HepG2 (cell line): ENCODE measurements at regions not wholly inside any gene's neighbourhood (a gene's known extent, or its start where the extent isn't known, plus 50 kb on each side); places are given as distances from the start of the nearest gene placed in this dataset.

Source experiments
- ATAC-seq: fragments of 200-7000 bp; cut with Tn5 transposase; 3 replicates; pipeline ENCODE4 v1.9.1; 2020; ENCODE audit warnings: mild to moderate bottlenecking, moderate library complexity
- BruUV-seq: library from RNA; stranded (reverse); fragments of 400-500 nt; replicated peaks from 2 replicates; lab custom pipeline; 2021; lab: Mats Ljungman, UMichigan
- CTCF ChIA-PET: fragments of 300-600 bp; formaldehyde crosslinking; extraction: SDS; loops from one replicate; lab custom pipeline; 2021; ENCODE audit warnings: low total read pairs, inconsistent platforms, low intra/inter-chr PET ratio; lab: Yijun Ruan, JAX
- POLR2A ChIA-PET: fragments of 350-600 bp; sonication (Branson Sonifier 250); formaldehyde crosslinking; loops from one replicate; lab custom pipeline; 2020; ENCODE audit warnings: antibody characterized with exemption, inconsistent platforms; lab: Yijun Ruan, JAX
- DNase-seq: peaks from one replicate; pipeline ENCODE4 v3.0.0-alpha.2; 2015; ENCODE audit warnings: low spot score
- FAIRE-seq: peaks from 3 replicates; lab custom pipeline; 2011; peaks lifted over from hg19 to GRCh38; lab: Jason Lieb, UNC
- H2AFZ ChIP-seq: one replicate; pipeline ENCODE4 v1.6.1; 2011; ENCODE audit warnings: low read length, inconsistent platforms
- H3K27ac ChIP-seq: fragments of 300-600 bp; 3 replicates; pipeline ENCODE4 v1.8.0; 2011; ENCODE audit warnings: mixed run types, mild to moderate bottlenecking, mixed read lengths, low read length, inconsistent platforms; ENCODE audit not compliant: insufficient read depth; ENCODE audit errors: extremely low read length
- H3K27me3 ChIP-seq, 2 experiments: fragments of 200-600 bp in 1 of 2; 2 replicates in 1 of 2; 3 replicates in 1 of 2; pipeline versions ENCODE4 v1.6.0 to v1.8.0; 2011; ENCODE audit warnings: low read length in 2 of 2, mild to moderate bottlenecking in 2 of 2, moderate library complexity in 2 of 2, inconsistent platforms in 1 of 2; ENCODE audit not compliant: insufficient read depth in 2 of 2, control insufficient read depth in 1 of 2
- H3K36me3 ChIP-seq, 2 experiments: fragments of 200-600 bp in 1 of 2; replicated peaks in 1 of 2; 2 replicates in 1 of 2; 3 replicates in 1 of 2; pipeline versions ENCODE4 v1.5.1 to v1.8.0; 2011; ENCODE audit warnings: low read length in 2 of 2, inconsistent platforms in 1 of 2; ENCODE audit not compliant: insufficient read depth in 2 of 2, control insufficient read depth in 1 of 2
- H3K4me1 ChIP-seq: 2 replicates; pipeline ENCODE4 v1.5.1; 2012; ENCODE audit warnings: low read length, inconsistent platforms; ENCODE audit not compliant: insufficient read depth
- H3K4me2 ChIP-seq: 2 replicates; pipeline ENCODE4 v1.6.0; 2011; ENCODE audit warnings: low read depth, low read length, inconsistent platforms
- H3K4me3 ChIP-seq, 3 experiments: fragments of 200-600 bp in 1 of 3; sonication (generic), shearing (Covaris generic) in 1 of 3; replicated peaks in 1 of 3; 2 replicates each; pipeline ENCODE4 v1.5.1; 2011 to 2016; ENCODE audit warnings: low read length in 3 of 3, inconsistent platforms in 2 of 3, low read depth in 2 of 3, mild to moderate bottlenecking in 2 of 3, control low read depth in 1 of 3, mixed read lengths in 1 of 3; ENCODE audit not compliant: insufficient read depth in 1 of 3
- H3K79me2 ChIP-seq: one replicate; pipeline ENCODE4 v1.6.1; 2011; ENCODE audit warnings: low read length, inconsistent platforms; ENCODE audit not compliant: insufficient read depth
- H3K9ac ChIP-seq: 2 replicates; pipeline ENCODE4 v1.6.0; 2011; ENCODE audit warnings: mild to moderate bottlenecking, low read depth, low read length, inconsistent platforms; ENCODE audit not compliant: insufficient read depth
- H3K9me3 ChIP-seq: 2 replicates; pipeline ENCODE4 v1.5.1; 2012; ENCODE audit warnings: mild to moderate bottlenecking, low read length
- H4K20me1 ChIP-seq: 2 replicates; pipeline ENCODE4 v1.6.0; 2011; ENCODE audit warnings: inconsistent platforms, mild to moderate bottlenecking, low read length, moderate library complexity; ENCODE audit not compliant: insufficient read depth
- AGO1 ChIP-seq: fragments of 200-400 bp; formaldehyde crosslinking; IDR thresholded peaks from 2 replicates; pipeline ENCODE4 v1.6.1; 2017; ENCODE audit warnings: mild to moderate bottlenecking, low read depth, low read length, moderate library complexity; ENCODE audit not compliant: poor library complexity, severe bottlenecking
- ATF1 ChIP-seq: IDR thresholded peaks from 2 replicates; pipeline ENCODE4 v1.6.1; 2016; ENCODE audit warnings: mild to moderate bottlenecking, control low read depth
- EED ChIP-seq: sonication (generic); formaldehyde crosslinking; IDR thresholded peaks from 2 replicates; pipeline ENCODE4 v1.5.0; 2020; ENCODE audit warnings: mild to moderate bottlenecking, missing genetic modification reagents
- GLI4 ChIP-seq: sonication (generic); formaldehyde crosslinking; IDR thresholded peaks from 2 replicates; pipeline ENCODE4 v1.5.1; 2020; ENCODE audit warnings: missing genetic modification reagents, mild to moderate bottlenecking, moderate library complexity, borderline replicate concordance
- HOXA7 ChIP-seq: sonication (generic); formaldehyde crosslinking; IDR thresholded peaks from 2 replicates; pipeline ENCODE4 v1.8.1; 2022; ENCODE audit warnings: mild to moderate bottlenecking, missing genetic modification reagents, moderate library complexity
- IRF2 ChIP-seq: IDR thresholded peaks from 2 replicates; pipeline ENCODE4 v1.6.1; 2018; ENCODE audit warnings: missing genetic modification reagents, missing compliant biosample characterization
- KDM5A ChIP-seq: fragments of 200-600 bp; sonication (generic); IDR thresholded peaks from 2 replicates; pipeline ENCODE4 v1.7.0; 2018; ENCODE audit warnings: antibody characterized with exemption, mild to moderate bottlenecking, low read length, borderline replicate concordance
- MAFF ChIP-seq: IDR thresholded peaks from 2 replicates; pipeline ENCODE4 v1.6.1; 2011; ENCODE audit warnings: low read depth, low read length, improper control_type of control experiment
- NCOR1 ChIP-seq: fragments of 200-600 bp; sonication (generic); IDR thresholded peaks from 2 replicates; pipeline ENCODE4 v1.7.0; 2017; ENCODE audit warnings: antibody characterized with exemption, low read length, borderline replicate concordance
- NFRKB ChIP-seq: fragments of 450-650 bp; IDR thresholded peaks from 2 replicates; pipeline ENCODE4 v1.6.1; 2017
- SALL2 ChIP-seq: sonication (generic); formaldehyde crosslinking; IDR thresholded peaks from 2 replicates; pipeline ENCODE4 v1.8.1; 2023; ENCODE audit warnings: mild to moderate bottlenecking, missing genetic modification reagents, inconsistent platforms
- SAP130 ChIP-seq: IDR thresholded peaks from 2 replicates; pipeline ENCODE4 v1.6.1; 2016; ENCODE audit warnings: low read depth
- SP2 ChIP-seq: sonication (generic); formaldehyde crosslinking; IDR thresholded peaks from 2 replicates; pipeline ENCODE4 v1.5.1; 2020; ENCODE audit warnings: mild to moderate bottlenecking, missing genetic modification reagents
- ZKSCAN5 ChIP-seq: sonication (generic); formaldehyde crosslinking; IDR thresholded peaks from 2 replicates; pipeline ENCODE4 v1.5.1; 2020; ENCODE audit warnings: mild to moderate bottlenecking, missing genetic modification reagents
- ZNF256 ChIP-seq: sonication (generic); formaldehyde crosslinking; conservative IDR thresholded peaks from 2 replicates; pipeline ENCODE4 v1.4.0; 2020; ENCODE audit warnings: missing genetic modification reagents
- ZNF367 ChIP-seq: sonication (generic); formaldehyde crosslinking; IDR thresholded peaks from 2 replicates; pipeline ENCODE4 v1.4.0; 2020; ENCODE audit warnings: missing genetic modification reagents, borderline replicate concordance
- WGBS: methylation state at CpG from one replicate; pipeline ENCODE4 v1.1.6; 2017; ENCODE audit warnings: low lambda C conversion rate; 5-methylcytosine and 5-hydroxymethylcytosine counted together
- in situ Hi-C: cut with HindIII; loops from 2 replicates; pipeline ENCODE4 v1.10.0; 2017; ENCODE audit warnings: low pct_unique_long_range_greater_than_20kb; ENCODE audit not compliant: extremely low pct_ligation_motif_present
- intact Hi-C: fragments of 100-400 bp; cut with micrococcal nuclease; formaldehyde crosslinking; loops from one replicate; pipeline ENCODE4 v1.10.0; 2022; ENCODE audit not compliant: unreplicated experiment
- TF ChIP-seq, protein P1 (sequence below): sonication (generic); formaldehyde crosslinking; IDR thresholded peaks from 2 replicates; pipeline ENCODE4 v1.4.0; 2020; ENCODE audit warnings: mild to moderate bottlenecking, missing genetic modification reagents

DNA sequence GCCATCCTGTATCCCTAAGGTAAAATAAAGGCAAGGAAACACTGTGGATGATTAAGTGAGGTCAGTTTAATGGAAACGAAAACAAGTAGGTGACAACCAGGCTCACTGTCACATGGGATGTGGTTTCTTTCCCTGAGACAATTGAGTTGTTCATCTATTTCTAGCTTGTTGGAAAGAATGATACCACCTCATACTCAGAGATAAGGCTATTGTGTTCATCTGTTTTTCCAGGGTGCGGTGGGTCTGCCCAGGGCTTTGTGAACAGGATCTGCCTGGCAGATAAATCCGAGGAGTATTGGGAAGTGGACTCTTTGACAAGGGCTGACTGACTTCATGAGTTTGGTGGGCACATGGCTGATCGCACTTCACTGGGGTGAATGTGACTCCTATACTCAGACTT, 80.8 kb upstream of the TIAM2 start:
- Histone ChIP-seq H3K36me3 (peaks cover 2 to 10% of the 10 kb centered on the region in 2 experiments; a peak in 2 of 5 replicates), H3K4me1 (no peaks in the 10 kb centered on the region), H3K4me3 (no peak overlapping the region), H3K79me2 (no peaks in the 10 kb centered on the region), H3K9ac (no peak overlapping the region), H2AFZ (no peak overlapping the region), H4K20me1 (no peaks in the 10 kb centered on the region), H3K4me2 (no peak overlapping the region), H3K9me3 (no peaks in the 10 kb centered on the region), H3K27me3 (no peaks in the 10 kb centered on the region), H3K27ac (no peak overlapping the region)
- TF ChIP-seq KDM5A (no peak), NFRKB (no peak), SAP130 (no peak), AGO1 (no peak), IRF2 (no peak), ATF1 (no peak), ZKSCAN5 (CRISPR knock-in tag) (no peak), EED (CRISPR knock-in tag) (no peak), HOXA7 (CRISPR knock-in tag) (no peak), NCOR1 (no peak), SALL2 (CRISPR knock-in tag) (no peak), ZNF367 (CRISPR knock-in tag) (no peak)
- no TSS peak for BruUV-seq
- WGBS = 84% methylated on average over 4 of the region's 4 CpGs
- no peak; the same call in 2 of the 3 replicates for ATAC-seq
- POLR2A ChIA-PET = no interaction called here
- no peak for DNase-seq
- in situ Hi-C loops (loop anchor here (25.0 kb wide), 1 partner anchor 623 kb away; no protein-coding TSS in a partner anchor), intact Hi-C loops (no loop called here)
- no peak for FAIRE-seq
- CTCF ChIA-PET = no interaction called here

DNA sequence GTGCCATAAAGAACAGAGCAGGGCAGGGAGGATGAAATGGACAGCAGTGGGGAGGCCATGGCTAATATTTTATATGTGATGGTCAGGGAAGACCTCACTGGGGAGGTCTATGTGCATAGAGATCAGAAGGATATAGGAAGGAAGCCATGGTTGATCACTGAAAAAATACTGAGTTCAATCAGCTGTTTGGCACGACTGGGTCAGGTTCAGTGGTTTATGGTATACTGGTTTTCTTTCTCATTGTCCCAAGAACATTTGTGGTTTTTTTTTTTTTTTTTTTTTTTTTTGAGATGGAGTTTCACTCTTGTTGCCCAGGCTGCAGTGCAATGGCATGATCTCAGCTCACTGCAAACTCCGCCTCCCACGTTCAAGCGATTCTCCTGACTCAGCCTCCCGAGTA, 78.3 kb upstream of the TIAM2 start:
- Histone ChIP-seq H3K4me3 (no peak overlapping the region), H4K20me1 (no peaks in the 10 kb centered on the region), H2AFZ (no peak overlapping the region), H3K27me3 (no peaks in the 10 kb centered on the region), H3K36me3 (0 out of 5 replicates have a peak, but pooled peaks cover 0 to under 1% of the 10 kb centered on the region in 2 experiments), H3K4me2 (no peak overlapping the region), H3K4me1 (peaks cover 4% of the 10 kb centered on the region; the same call in 1 of the 2 replicates), H3K9ac (no peak overlapping the region), H3K79me2 (no peaks in the 10 kb centered on the region), H3K9me3 (no peaks in the 10 kb centered on the region), H3K27ac (no peak overlapping the region)
- no TSS peak for BruUV-seq
- 87% methylated on average over 5 of the region's 5 CpGs for WGBS
- ChIA-PET CTCF (no interaction called here), POLR2A (no interaction called here)
- TF ChIP-seq SP2 (no peak), MAFF (no peak), ZNF256 (CRISPR knock-in tag) (no peak), GLI4 (CRISPR knock-in tag) (no peak)
- TF ChIP-seq, protein P1, sequence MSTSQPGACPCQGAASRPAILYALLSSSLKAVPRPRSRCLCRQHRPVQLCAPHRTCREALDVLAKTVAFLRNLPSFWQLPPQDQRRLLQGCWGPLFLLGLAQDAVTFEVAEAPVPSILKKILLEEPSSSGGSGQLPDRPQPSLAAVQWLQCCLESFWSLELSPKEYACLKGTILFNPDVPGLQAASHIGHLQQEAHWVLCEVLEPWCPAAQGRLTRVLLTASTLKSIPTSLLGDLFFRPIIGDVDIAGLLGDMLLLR (CRISPR knock-in tag) = no peak
- FAIRE-seq = no peak
- in situ Hi-C loops (loop anchor here (25.0 kb wide), 1 partner anchor 620 kb away; no protein-coding TSS in a partner anchor), intact Hi-C loops (no loop called here)
- no peak for ATAC-seq
- no peak for DNase-seq
